ENCODE measurements at regions not wholly inside any gene's neighbourhood (a gene's known extent, or its start where the extent isn't known, plus 50 kb on each side); places are given as distances from the start of the nearest gene placed in this dataset.

GRCh38 chr13:75076476-75076875, 405.5 kb downstream of the TBC1D4 start:
- no peak for ATAC-seq
- ChIA-PET CTCF (no interaction called here), POLR2A (no interaction called here)
- Mint-ChIP-seq H3K36me3 (no peaks in the 10 kb centered on the region), H3K27me3 (ENCODE audit: low read depth) (no peaks in the 10 kb centered on the region), H3K4me3 (no peak overlapping the region), H3K4me1 (0 out of 2 replicates have a peak, but pooled peaks cover 6% of the 10 kb centered on the region), H3K9me3 (0 out of 2 replicates have a peak, but pooled peaks cover 5% of the 10 kb centered on the region), H3K27ac (no peak overlapping the region)
- TF ChIP-seq, protein P1, sequence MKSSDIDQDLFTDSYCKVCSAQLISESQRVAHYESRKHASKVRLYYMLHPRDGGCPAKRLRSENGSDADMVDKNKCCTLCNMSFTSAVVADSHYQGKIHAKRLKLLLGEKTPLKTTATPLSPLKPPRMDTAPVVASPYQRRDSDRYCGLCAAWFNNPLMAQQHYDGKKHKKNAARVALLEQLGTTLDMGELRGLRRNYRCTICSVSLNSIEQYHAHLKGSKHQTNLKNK (CRISPR knock-in tag; IDR thresholded peaks at IDR 0.05) = no peak
- TF ChIP-seq TEAD1 (CRISPR knock-in tag; IDR thresholded peaks at IDR 0.05) (no peak), NFYB (CRISPR knock-in tag; conservative IDR thresholded peaks at IDR 0.05; ENCODE audit: low read depth) (no peak), ZNF423 (CRISPR knock-in tag; IDR thresholded peaks at IDR 0.05) (no peak), ZNF416 (CRISPR knock-in tag; IDR thresholded peaks at IDR 0.05) (no peak), ZNF281 (CRISPR knock-in tag; IDR thresholded peaks at IDR 0.05) (no peak)
- TF ChIP-seq, protein P2, sequence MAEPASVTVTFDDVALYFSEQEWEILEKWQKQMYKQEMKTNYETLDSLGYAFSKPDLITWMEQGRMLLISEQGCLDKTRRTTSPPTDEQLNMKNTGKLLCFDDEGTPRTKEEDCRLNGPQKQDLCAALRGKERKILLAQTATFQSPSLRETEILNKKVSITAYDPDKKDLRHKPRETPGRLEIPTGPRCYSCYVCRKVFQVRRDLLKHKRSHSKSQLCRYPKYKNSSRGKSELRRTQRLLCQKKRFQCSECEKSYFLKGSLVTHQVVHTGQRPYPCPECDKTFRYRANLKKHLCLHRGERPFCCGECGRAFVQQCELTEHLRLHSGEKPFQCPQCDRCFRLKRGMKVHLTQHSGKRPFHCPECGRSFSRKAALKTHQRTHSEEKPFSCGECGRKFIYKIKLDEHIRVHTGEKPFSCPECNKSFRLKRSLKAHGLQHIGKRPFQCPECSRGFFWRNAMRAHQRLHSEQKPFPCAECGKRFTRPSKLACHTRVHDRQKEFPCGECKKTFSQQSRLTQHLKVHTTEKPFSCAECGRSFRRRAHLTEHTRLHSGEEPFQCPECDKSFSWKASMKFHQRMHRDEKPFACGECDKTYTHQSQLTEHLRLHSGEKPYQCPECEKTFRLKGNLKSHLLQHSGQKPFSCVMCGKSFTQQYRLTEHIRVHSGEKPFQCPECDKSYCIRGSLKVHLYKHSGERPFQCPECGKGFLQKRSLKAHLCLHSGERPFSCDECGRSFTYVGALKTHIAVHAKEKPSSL (CRISPR knock-in tag; conservative IDR thresholded peaks at IDR 0.05) = no peak
- DNase-seq (ENCODE audit: low spot score) = no peak

DNA sequence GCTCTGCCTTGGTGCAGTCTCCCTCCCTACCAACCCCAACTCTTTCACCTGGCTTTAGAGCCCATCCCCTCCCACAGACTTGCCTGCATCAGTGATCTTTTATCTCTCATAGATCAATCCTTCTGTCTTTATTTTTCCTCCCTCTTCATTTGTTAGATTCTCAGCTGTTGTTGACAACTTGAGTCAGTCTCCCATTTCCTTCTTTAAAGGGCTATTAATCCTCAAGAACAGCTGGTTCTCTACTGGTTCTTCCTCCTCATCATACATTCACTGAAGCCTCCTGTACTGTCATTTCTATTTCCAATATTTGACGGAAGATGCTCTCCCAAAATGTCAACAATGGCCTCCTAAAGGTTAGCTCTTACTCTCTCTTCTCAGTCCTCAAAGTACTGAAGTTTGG, 408.2 kb downstream of the TBC1D4 start:
- Mint-ChIP-seq H3K27me3 (ENCODE audit: low read depth) (no peaks in the 10 kb centered on the region), H3K27ac (no peak overlapping the region), H3K4me1 (peaks cover 10% of the 10 kb centered on the region; the same call in 1 of the 2 replicates), H3K4me3 (no peak overlapping the region), H3K9me3 (no peaks in the 10 kb centered on the region), H3K36me3 (no peaks in the 10 kb centered on the region)
- POLR2A ChIA-PET = no interaction called here
- ATAC-seq = no peak
- CTCF ChIA-PET = no interaction called here
- DNase-seq (ENCODE audit: low spot score) = no peak
- TF ChIP-seq, protein P3, sequence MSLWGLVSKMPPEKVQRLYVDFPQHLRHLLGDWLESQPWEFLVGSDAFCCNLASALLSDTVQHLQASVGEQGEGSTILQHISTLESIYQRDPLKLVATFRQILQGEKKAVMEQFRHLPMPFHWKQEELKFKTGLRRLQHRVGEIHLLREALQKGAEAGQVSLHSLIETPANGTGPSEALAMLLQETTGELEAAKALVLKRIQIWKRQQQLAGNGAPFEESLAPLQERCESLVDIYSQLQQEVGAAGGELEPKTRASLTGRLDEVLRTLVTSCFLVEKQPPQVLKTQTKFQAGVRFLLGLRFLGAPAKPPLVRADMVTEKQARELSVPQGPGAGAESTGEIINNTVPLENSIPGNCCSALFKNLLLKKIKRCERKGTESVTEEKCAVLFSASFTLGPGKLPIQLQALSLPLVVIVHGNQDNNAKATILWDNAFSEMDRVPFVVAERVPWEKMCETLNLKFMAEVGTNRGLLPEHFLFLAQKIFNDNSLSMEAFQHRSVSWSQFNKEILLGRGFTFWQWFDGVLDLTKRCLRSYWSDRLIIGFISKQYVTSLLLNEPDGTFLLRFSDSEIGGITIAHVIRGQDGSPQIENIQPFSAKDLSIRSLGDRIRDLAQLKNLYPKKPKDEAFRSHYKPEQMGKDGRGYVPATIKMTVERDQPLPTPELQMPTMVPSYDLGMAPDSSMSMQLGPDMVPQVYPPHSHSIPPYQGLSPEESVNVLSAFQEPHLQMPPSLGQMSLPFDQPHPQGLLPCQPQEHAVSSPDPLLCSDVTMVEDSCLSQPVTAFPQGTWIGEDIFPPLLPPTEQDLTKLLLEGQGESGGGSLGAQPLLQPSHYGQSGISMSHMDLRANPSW (CRISPR knock-in tag; conservative IDR thresholded peaks at IDR 0.05; ENCODE audit: low read depth) = no peak
- TF ChIP-seq ZBTB21 (CRISPR knock-in tag; IDR thresholded peaks at IDR 0.05; ENCODE audit: borderline replicate concordance) = no peak
- TF ChIP-seq, protein P2 (CRISPR knock-in tag; conservative IDR thresholded peaks at IDR 0.05) = no peak
- no peak for TF ChIP-seq ZNF416 (CRISPR knock-in tag; IDR thresholded peaks at IDR 0.05)
- no peak for TF ChIP-seq ZNF671 (CRISPR knock-in tag; IDR thresholded peaks at IDR 0.05)
- TF ChIP-seq PRRX2 (CRISPR knock-in tag; IDR thresholded peaks at IDR 0.05) = no peak
- TF ChIP-seq MXD4 (CRISPR knock-in tag; IDR thresholded peaks at IDR 0.05; ENCODE audit: borderline replicate concordance) = no peak
- no peak for TF ChIP-seq MLX (CRISPR knock-in tag; IDR thresholded peaks at IDR 0.05)
- TF ChIP-seq USF2 (CRISPR knock-in tag; IDR thresholded peaks at IDR 0.05) = no peak
- TF ChIP-seq, protein P4, sequence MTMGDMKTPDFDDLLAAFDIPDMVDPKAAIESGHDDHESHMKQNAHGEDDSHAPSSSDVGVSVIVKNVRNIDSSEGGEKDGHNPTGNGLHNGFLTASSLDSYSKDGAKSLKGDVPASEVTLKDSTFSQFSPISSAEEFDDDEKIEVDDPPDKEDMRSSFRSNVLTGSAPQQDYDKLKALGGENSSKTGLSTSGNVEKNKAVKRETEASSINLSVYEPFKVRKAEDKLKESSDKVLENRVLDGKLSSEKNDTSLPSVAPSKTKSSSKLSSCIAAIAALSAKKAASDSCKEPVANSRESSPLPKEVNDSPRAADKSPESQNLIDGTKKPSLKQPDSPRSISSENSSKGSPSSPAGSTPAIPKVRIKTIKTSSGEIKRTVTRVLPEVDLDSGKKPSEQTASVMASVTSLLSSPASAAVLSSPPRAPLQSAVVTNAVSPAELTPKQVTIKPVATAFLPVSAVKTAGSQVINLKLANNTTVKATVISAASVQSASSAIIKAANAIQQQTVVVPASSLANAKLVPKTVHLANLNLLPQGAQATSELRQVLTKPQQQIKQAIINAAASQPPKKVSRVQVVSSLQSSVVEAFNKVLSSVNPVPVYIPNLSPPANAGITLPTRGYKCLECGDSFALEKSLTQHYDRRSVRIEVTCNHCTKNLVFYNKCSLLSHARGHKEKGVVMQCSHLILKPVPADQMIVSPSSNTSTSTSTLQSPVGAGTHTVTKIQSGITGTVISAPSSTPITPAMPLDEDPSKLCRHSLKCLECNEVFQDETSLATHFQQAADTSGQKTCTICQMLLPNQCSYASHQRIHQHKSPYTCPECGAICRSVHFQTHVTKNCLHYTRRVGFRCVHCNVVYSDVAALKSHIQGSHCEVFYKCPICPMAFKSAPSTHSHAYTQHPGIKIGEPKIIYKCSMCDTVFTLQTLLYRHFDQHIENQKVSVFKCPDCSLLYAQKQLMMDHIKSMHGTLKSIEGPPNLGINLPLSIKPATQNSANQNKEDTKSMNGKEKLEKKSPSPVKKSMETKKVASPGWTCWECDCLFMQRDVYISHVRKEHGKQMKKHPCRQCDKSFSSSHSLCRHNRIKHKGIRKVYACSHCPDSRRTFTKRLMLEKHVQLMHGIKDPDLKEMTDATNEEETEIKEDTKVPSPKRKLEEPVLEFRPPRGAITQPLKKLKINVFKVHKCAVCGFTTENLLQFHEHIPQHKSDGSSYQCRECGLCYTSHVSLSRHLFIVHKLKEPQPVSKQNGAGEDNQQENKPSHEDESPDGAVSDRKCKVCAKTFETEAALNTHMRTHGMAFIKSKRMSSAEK (CRISPR knock-in tag; IDR thresholded peaks at IDR 0.05; ENCODE audit: borderline replicate concordance) = no peak
- no peak for TF ChIP-seq CREM (CRISPR knock-in tag; IDR thresholded peaks at IDR 0.05)

All from WTC11 (cell line).